ENCODE measurements at regions not wholly inside any gene's neighbourhood (a gene's known extent, or its start where the extent isn't known, plus 50 kb on each side); places are given as distances from the start of the nearest gene placed in this dataset.

DNA sequence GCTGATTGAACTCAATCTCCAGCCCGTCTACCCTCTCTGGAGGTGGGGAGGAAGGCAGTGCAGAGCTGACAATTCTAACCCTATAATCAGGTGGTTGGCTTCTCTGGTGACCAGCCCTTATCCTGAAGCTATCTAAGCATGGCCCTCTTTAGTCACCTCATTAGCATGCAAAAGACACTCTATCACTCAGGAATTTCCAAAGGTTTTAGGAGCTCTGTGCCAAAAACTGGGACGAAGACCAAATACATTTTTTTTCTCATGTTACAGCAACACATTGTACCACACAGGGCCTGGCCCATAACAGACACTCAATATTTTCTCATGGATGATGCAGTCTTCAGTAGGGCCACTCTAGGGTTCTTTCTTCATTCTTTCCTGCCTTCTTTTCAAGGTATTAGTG, 118.8 kb upstream of the VLDLR start:
- no peaks in the 10 kb centered on the region for H3K36me3 Mint-ChIP-seq (ENCODE audit: low read depth, unreplicated experiment)
- no peaks in the 10 kb centered on the region for H3K4me1 Mint-ChIP-seq (ENCODE audit: unreplicated experiment)
- TF ChIP-seq, protein P1, sequence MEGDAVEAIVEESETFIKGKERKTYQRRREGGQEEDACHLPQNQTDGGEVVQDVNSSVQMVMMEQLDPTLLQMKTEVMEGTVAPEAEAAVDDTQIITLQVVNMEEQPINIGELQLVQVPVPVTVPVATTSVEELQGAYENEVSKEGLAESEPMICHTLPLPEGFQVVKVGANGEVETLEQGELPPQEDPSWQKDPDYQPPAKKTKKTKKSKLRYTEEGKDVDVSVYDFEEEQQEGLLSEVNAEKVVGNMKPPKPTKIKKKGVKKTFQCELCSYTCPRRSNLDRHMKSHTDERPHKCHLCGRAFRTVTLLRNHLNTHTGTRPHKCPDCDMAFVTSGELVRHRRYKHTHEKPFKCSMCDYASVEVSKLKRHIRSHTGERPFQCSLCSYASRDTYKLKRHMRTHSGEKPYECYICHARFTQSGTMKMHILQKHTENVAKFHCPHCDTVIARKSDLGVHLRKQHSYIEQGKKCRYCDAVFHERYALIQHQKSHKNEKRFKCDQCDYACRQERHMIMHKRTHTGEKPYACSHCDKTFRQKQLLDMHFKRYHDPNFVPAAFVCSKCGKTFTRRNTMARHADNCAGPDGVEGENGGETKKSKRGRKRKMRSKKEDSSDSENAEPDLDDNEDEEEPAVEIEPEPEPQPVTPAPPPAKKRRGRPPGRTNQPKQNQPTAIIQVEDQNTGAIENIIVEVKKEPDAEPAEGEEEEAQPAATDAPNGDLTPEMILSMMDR (IDR thresholded peaks at IDR 0.05; ENCODE audit: unreplicated experiment): no peak
- no peak overlapping the region for H3K4me3 Mint-ChIP-seq (ENCODE audit: unreplicated experiment)
- no peak for DNase-seq (ENCODE audit: low spot score)
- H3K9me3 Mint-ChIP-seq (ENCODE audit: unreplicated experiment): no peaks in the 10 kb centered on the region
- no peaks in the 10 kb centered on the region for H3K27me3 Mint-ChIP-seq (ENCODE audit: unreplicated experiment)
- no peak overlapping the region for H3K27ac Mint-ChIP-seq (ENCODE audit: unreplicated experiment)

DNA sequence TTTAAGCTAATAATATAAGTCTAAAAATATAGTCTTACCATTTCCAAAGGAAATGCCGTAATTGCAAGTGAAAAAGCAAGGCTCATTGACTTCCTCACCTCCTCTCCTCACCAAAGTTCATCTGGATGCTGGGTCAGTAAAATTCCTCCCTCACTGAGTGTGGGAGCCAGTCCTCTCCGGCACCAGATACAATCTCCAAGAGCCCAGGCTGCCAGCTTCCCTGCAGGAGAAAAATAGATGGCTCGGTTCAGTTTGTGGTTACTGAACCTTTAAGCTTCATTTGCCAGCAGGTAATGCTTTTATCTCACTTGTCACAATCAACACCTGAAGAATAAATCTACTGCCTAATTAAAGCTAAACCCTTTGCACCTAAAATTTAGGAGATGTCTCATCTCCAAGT, 115.3 kb upstream of the VLDLR start:
- Mint-ChIP-seq H3K27me3 (ENCODE audit: unreplicated experiment) (no peaks in the 10 kb centered on the region), H3K36me3 (ENCODE audit: low read depth, unreplicated experiment) (no peaks in the 10 kb centered on the region), H3K27ac (ENCODE audit: unreplicated experiment) (no peak overlapping the region), H3K9me3 (ENCODE audit: unreplicated experiment) (no peaks in the 10 kb centered on the region), H3K4me1 (ENCODE audit: unreplicated experiment) (no peaks in the 10 kb centered on the region), H3K4me3 (ENCODE audit: unreplicated experiment) (no peak overlapping the region)
- TF ChIP-seq, protein P1 (IDR thresholded peaks at IDR 0.05; ENCODE audit: unreplicated experiment): no peak
- DNase-seq (ENCODE audit: low spot score): no peak

DNA sequence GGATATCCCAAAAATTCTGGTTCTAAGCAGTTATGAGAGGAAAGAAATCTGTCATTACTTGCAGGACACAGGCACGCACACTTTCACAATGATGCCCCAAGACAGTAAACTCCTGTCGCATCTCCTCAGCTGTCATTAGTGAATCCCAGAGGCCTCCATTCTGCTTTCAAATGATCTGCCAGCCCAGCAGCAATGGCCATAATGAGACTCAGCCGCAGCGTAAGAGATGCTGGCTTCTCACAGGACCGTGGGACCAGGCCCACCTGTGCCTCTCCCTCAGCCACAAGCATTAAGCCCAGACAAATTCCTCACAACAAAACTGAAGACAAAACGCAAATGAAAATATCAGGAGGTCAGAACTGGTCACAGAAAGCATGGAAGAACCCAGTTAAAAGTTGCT, 98.0 kb upstream of the VLDLR start:
- no peak overlapping the region for H3K27ac Mint-ChIP-seq (ENCODE audit: unreplicated experiment)
- peaks cover 4% of the 10 kb centered on the region for H3K27me3 Mint-ChIP-seq (ENCODE audit: unreplicated experiment)
- H3K9me3 Mint-ChIP-seq (ENCODE audit: unreplicated experiment): peaks cover 7% of the 10 kb centered on the region
- no peaks in the 10 kb centered on the region for H3K36me3 Mint-ChIP-seq (ENCODE audit: low read depth, unreplicated experiment)
- no peak for DNase-seq (ENCODE audit: low spot score)
- no peaks in the 10 kb centered on the region for H3K4me1 Mint-ChIP-seq (ENCODE audit: unreplicated experiment)
- no peak overlapping the region for H3K4me3 Mint-ChIP-seq (ENCODE audit: unreplicated experiment)
- TF ChIP-seq, protein P1 (IDR thresholded peaks at IDR 0.05; ENCODE audit: unreplicated experiment): no peak

DNA sequence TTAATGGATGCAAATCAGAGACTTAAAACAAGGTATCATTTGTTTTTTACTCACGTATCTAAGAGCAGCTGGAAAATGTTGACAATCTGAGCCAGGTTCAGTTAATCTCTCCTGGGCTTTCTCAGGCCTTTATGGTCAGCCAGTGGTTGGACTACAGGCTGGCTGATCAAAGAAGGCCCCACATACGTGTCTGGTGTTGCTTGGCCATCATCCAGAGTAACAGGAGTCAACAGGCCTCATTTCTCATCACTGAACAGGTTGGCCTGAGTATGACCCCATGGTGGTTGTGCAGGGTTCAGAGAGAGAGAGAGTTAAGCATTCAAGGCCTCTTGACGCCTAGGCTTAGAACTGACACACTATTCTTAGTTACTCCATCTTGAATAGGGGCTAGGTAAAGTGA, 97.0 kb upstream of the VLDLR start:
- no peak for DNase-seq (ENCODE audit: low spot score)
- no peaks in the 10 kb centered on the region for H3K9me3 Mint-ChIP-seq (ENCODE audit: unreplicated experiment)
- no peaks in the 10 kb centered on the region for H3K4me1 Mint-ChIP-seq (ENCODE audit: unreplicated experiment)
- TF ChIP-seq, protein P1 (IDR thresholded peaks at IDR 0.05; ENCODE audit: unreplicated experiment): no peak
- H3K36me3 Mint-ChIP-seq (ENCODE audit: low read depth, unreplicated experiment): no peaks in the 10 kb centered on the region
- H3K27me3 Mint-ChIP-seq (ENCODE audit: unreplicated experiment): no peaks in the 10 kb centered on the region
- no peak overlapping the region for H3K27ac Mint-ChIP-seq (ENCODE audit: unreplicated experiment)
- H3K4me3 Mint-ChIP-seq (ENCODE audit: unreplicated experiment): no peak overlapping the region

DNA sequence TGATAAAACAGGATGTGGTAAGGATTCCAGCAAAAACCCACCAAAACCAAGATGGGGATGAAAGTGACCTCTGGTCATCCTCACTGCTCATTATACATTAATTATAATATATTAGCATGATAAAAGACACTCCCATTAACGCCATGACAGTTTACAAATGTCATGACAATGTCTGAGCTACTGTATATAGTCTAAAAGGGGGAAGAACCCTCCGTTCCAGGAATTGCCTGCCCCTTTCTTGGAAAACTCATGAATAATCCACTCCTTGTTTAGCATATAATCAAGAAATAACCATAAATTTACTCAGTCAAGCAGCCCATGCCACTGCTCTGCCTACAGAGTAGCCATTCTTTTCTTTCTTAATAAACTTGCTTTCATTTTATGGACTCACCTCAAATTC, 96.4 kb upstream of the VLDLR start:
- no peaks in the 10 kb centered on the region for H3K27me3 Mint-ChIP-seq (ENCODE audit: unreplicated experiment)

More for the DNA sequence above, 96.4 kb upstream of the VLDLR start:
- Mint-ChIP-seq H3K4me1 (ENCODE audit: unreplicated experiment) (no peaks in the 10 kb centered on the region), H3K27ac (ENCODE audit: unreplicated experiment) (no peak overlapping the region), H3K9me3 (ENCODE audit: unreplicated experiment) (no peaks in the 10 kb centered on the region), H3K4me3 (ENCODE audit: unreplicated experiment) (no peak overlapping the region), H3K36me3 (ENCODE audit: low read depth, unreplicated experiment) (no peaks in the 10 kb centered on the region)
- DNase-seq (ENCODE audit: low spot score): no peak
- TF ChIP-seq, protein P1 (IDR thresholded peaks at IDR 0.05; ENCODE audit: unreplicated experiment): no peak

Measured in endothelial cell (in vitro differentiated cells).